ENCODE measurements at regions not wholly inside any gene's neighbourhood (a gene's known extent, or its start where the extent isn't known, plus 50 kb on each side); places are given as distances from the start of the nearest gene placed in this dataset.

DNA sequence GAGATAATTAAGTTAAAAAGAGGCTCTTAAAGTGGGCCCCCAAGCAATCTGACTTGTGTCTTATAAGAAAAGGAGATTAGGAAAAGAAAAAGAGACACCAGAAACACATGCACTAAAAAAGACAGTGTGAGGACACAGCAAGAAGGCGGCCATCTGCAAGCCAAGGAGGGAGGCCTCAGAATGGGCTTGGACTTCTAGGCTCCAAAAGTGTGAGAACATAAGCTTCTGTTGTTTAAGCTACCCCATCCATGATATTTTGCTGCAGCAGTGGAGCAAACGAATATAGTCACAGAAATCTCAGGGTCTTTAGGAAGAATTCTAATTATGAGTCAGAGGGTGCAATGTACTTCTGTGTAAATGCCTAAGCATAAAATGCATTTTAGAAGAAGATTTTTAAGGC lies 399.3 kb upstream of the MMADHC start:
- H3K4me3 ChIP-seq (replicated peaks in 1 of 2; ENCODE audit: low read depth in 2 of 2, low read length in 2 of 2) = no peak overlapping the region
- DNase-seq (ENCODE audit: low read depth in 2 of 2) = no peak
- no peak for TF ChIP-seq CTCF (IDR thresholded peaks at IDR 0.05; ENCODE audit: low read depth, low read length)

DNA sequence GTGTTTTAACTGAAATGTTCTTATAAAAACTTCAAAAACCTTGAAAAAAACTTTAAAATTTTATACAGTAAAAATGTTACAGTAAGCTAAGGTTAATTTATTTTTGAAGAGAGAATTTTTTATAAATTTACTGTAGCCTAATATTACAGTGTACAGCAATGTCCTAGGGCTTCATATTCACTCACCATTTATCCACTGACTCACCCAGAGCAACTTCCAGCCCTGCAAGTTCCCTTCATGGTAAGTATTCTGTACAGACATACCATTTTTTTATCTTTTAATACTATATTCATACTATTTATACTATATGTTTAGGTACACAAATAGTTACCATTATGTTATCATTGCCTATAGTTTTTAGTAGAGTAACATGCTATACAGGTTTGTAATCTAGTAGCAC lies 396.7 kb upstream of the MMADHC start:
- H3K4me3 ChIP-seq (replicated peaks in 1 of 2; ENCODE audit: low read depth in 2 of 2, low read length in 2 of 2) = no peak overlapping the region
- DNase-seq (ENCODE audit: low read depth in 2 of 2) = no peak
- TF ChIP-seq CTCF (IDR thresholded peaks at IDR 0.05; ENCODE audit: low read depth, low read length) = no peak

GRCh38 chr2:149972066-149972465 lies 384.5 kb upstream of the MMADHC start:
- peak; percentile 16 to 40 for DNase-seq (ENCODE audit: low read depth in 2 of 2)
- no peak for TF ChIP-seq CTCF (IDR thresholded peaks at IDR 0.05; ENCODE audit: low read depth, low read length)
- no peak overlapping the region for H3K4me3 ChIP-seq (replicated peaks in 1 of 2; ENCODE audit: low read depth in 2 of 2, low read length in 2 of 2)

- TF ChIP-seq CTCF (IDR thresholded peaks at IDR 0.05; ENCODE audit: low read depth, low read length) = no peak
- H3K4me3 ChIP-seq (replicated peaks in 1 of 2; ENCODE audit: low read depth in 2 of 2, low read length in 2 of 2) = no peak overlapping the region
- peak; percentile 2 to 10 for DNase-seq (ENCODE audit: low read depth in 2 of 2)
Observed at GRCh38 chr2:149954981-149955600, 367.5 kb upstream of the MMADHC start.

- TF ChIP-seq CTCF (IDR thresholded peaks at IDR 0.05; ENCODE audit: low read depth, low read length) = no peak
- DNase-seq (ENCODE audit: low read depth in 2 of 2) = no peak
- H3K4me3 ChIP-seq (replicated peaks in 1 of 2; ENCODE audit: low read depth in 2 of 2, low read length in 2 of 2) = no peak overlapping the region
Observed at GRCh38 chr2:149953627-149954026, 366.1 kb upstream of the MMADHC start.

DNA sequence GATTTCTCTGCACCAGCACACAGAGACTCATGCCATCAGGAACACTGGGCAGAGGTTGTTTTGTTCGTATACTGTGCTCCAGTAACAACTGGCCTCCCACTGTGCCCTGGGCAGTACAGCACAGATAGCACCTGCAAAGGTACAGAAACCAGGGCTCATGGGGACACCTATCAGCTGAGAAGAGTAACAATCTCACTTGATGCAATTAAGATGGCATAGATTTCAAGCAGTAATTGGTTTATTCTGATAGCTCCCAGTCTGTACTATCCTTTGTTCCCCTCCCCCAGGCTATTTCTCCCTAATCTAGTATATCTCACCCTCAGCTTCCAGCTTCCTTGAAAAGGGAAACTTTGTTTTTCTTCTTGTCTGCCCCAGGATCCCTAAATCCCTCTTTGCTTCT lies 343.9 kb upstream of the MMADHC start:
- no peak for DNase-seq (ENCODE audit: low read depth in 2 of 2)
- no peak for TF ChIP-seq CTCF (IDR thresholded peaks at IDR 0.05; ENCODE audit: low read depth, low read length)
- no peak overlapping the region for H3K4me3 ChIP-seq (replicated peaks in 1 of 2; ENCODE audit: low read depth in 2 of 2, low read length in 2 of 2)

GRCh38 chr2:149928011-149928410 lies 340.4 kb upstream of the MMADHC start:
- no peak for DNase-seq (ENCODE audit: low read depth in 2 of 2)
- TF ChIP-seq CTCF (IDR thresholded peaks at IDR 0.05; ENCODE audit: low read depth, low read length) = no peak
- H3K4me3 ChIP-seq (replicated peaks in 1 of 2; ENCODE audit: low read depth in 2 of 2, low read length in 2 of 2) = no peak overlapping the region

Measured in cardiac fibroblast (primary cell).